ENCODE measurements at regions not wholly inside any gene's neighbourhood (a gene's known extent, or its start where the extent isn't known, plus 50 kb on each side); places are given as distances from the start of the nearest gene placed in this dataset.
"Not testable (repeated sequence)": the region's sequence is repeated elsewhere in the genome, so short reads cannot be mapped to it uniquely, and the experiment has no call there.

DNA sequence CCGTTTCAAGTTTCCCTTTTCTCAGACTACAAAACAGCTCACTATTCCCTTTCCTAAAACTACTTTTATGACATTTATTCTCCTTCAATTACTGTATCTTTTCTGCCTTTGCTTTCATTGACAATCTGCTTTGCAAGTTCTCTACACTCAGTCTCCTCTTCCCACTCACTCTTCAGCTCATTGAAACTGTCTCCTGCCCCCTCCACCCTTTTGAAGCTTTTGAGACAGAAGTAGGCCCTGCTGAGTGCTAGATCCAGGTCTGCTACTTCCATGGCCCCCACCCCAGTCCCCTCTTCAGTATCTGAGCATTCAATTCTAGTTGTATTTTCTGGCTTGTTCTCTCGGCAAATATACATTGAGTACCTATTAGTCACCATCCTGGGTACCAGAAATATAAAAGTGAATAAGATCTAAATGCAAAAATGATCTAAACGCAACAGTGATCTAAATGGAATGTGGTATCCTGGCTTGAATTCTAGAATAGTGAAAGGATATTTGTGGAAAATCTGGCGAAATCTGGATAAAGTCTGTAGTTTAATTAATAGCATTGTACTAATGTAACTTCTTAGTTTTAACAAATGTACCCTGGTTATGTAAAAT lies 58.4 kb downstream of the OR2K2 start:
- ATAC-seq = peak; percentile 40; the same call in 2 of the 3 replicates

GRCh38 chr9:111271047-111271446 lies 59.0 kb downstream of the OR2K2 start:
- TF ChIP-seq ZNF565 (CRISPR knock-in tag; conservative IDR thresholded peaks at IDR 0.05; ENCODE audit: low read depth) (no peak), RARB (CRISPR knock-in tag; IDR thresholded peaks at IDR 0.05) (no peak), ZNF70 (CRISPR knock-in tag; IDR thresholded peaks at IDR 0.05) (peak; percentile 42; the same call in 1 of the 2 replicates), CREB5 (CRISPR knock-in tag; IDR thresholded peaks at IDR 0.05; ENCODE audit: low read depth) (peak; percentile 94; the same call in 1 of the 2 replicates), CSRNP3 (CRISPR knock-in tag; IDR thresholded peaks at IDR 0.05) (no peak), BACH2 (CRISPR knock-in tag; IDR thresholded peaks at IDR 0.05; ENCODE audit: borderline replicate concordance) (no peak), ESRRG (CRISPR knock-in tag; IDR thresholded peaks at IDR 0.05) (no peak), ZC3H10 (CRISPR knock-in tag; IDR thresholded peaks at IDR 0.05) (no peak), ARNTL (CRISPR knock-in tag; IDR thresholded peaks at IDR 0.05; ENCODE audit: borderline replicate concordance, low read depth) (no peak), GLIS3 (CRISPR knock-in tag; IDR thresholded peaks at IDR 0.05) (peak; percentile 11; the same call in 1 of the 2 replicates), ZNF8 (CRISPR knock-in tag; IDR thresholded peaks at IDR 0.05) (0 out of 2 replicates have a peak, but pooled peaks have one; percentile 52), CSDC2 (CRISPR knock-in tag; IDR thresholded peaks at IDR 0.05) (no peak), TCF4 (CRISPR knock-in tag; IDR thresholded peaks at IDR 0.05; ENCODE audit: borderline replicate concordance) (peak; percentile 53; the same call in 1 of the 2 replicates), PPARA (CRISPR knock-in tag; IDR thresholded peaks at IDR 0.05; ENCODE audit: borderline replicate concordance) (no peak), ZFP30 (CRISPR knock-in tag; IDR thresholded peaks at IDR 0.05) (no peak), OSR1 (CRISPR knock-in tag; IDR thresholded peaks at IDR 0.05) (no peak), ISL1 (CRISPR knock-in tag; IDR thresholded peaks at IDR 0.05) (peak; percentile 89), ZFP3 (CRISPR knock-in tag; IDR thresholded peaks at IDR 0.05) (no peak), TOX (CRISPR knock-in tag; IDR thresholded peaks at IDR 0.05; ENCODE audit: borderline replicate concordance) (no peak), SNAI2 (CRISPR knock-in tag; IDR thresholded peaks at IDR 0.05) (no peak)
- TF ChIP-seq, protein P1, sequence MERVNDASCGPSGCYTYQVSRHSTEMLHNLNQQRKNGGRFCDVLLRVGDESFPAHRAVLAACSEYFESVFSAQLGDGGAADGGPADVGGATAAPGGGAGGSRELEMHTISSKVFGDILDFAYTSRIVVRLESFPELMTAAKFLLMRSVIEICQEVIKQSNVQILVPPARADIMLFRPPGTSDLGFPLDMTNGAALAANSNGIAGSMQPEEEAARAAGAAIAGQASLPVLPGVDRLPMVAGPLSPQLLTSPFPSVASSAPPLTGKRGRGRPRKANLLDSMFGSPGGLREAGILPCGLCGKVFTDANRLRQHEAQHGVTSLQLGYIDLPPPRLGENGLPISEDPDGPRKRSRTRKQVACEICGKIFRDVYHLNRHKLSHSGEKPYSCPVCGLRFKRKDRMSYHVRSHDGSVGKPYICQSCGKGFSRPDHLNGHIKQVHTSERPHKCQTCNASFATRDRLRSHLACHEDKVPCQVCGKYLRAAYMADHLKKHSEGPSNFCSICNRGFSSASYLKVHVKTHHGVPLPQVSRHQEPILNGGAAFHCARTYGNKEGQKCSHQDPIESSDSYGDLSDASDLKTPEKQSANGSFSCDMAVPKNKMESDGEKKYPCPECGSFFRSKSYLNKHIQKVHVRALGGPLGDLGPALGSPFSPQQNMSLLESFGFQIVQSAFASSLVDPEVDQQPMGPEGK (CRISPR knock-in tag; IDR thresholded peaks at IDR 0.05; ENCODE audit: borderline replicate concordance) = no peak
- TF ChIP-seq, protein P2, sequence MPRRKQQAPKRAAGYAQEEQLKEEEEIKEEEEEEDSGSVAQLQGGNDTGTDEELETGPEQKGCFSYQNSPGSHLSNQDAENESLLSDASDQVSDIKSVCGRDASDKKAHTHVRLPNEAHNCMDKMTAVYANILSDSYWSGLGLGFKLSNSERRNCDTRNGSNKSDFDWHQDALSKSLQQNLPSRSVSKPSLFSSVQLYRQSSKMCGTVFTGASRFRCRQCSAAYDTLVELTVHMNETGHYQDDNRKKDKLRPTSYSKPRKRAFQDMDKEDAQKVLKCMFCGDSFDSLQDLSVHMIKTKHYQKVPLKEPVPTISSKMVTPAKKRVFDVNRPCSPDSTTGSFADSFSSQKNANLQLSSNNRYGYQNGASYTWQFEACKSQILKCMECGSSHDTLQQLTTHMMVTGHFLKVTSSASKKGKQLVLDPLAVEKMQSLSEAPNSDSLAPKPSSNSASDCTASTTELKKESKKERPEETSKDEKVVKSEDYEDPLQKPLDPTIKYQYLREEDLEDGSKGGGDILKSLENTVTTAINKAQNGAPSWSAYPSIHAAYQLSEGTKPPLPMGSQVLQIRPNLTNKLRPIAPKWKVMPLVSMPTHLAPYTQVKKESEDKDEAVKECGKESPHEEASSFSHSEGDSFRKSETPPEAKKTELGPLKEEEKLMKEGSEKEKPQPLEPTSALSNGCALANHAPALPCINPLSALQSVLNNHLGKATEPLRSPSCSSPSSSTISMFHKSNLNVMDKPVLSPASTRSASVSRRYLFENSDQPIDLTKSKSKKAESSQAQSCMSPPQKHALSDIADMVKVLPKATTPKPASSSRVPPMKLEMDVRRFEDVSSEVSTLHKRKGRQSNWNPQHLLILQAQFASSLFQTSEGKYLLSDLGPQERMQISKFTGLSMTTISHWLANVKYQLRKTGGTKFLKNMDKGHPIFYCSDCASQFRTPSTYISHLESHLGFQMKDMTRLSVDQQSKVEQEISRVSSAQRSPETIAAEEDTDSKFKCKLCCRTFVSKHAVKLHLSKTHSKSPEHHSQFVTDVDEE (CRISPR knock-in tag; IDR thresholded peaks at IDR 0.05) = no peak
- TF ChIP-seq, protein P3, sequence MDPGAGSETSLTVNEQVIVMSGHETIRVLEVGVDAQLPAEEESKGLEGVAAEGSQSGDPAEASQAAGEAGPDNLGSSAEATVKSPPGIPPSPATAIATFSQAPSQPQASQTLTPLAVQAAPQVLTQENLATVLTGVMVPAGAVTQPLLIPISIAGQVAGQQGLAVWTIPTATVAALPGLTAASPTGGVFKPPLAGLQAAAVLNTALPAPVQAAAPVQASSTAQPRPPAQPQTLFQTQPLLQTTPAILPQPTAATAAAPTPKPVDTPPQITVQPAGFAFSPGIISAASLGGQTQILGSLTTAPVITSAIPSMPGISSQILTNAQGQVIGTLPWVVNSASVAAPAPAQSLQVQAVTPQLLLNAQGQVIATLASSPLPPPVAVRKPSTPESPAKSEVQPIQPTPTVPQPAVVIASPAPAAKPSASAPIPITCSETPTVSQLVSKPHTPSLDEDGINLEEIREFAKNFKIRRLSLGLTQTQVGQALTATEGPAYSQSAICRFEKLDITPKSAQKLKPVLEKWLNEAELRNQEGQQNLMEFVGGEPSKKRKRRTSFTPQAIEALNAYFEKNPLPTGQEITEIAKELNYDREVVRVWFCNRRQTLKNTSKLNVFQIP (CRISPR knock-in tag; IDR thresholded peaks at IDR 0.05; ENCODE audit: borderline replicate concordance, low read depth) = no peak
- ATAC-seq = peak; percentile 40; the same call in 1 of the 3 replicates

More for the DNA sequence above, 58.4 kb downstream of the OR2K2 start:
- TF ChIP-seq RARB (CRISPR knock-in tag; IDR thresholded peaks at IDR 0.05) (no peak), TCF4 (CRISPR knock-in tag; IDR thresholded peaks at IDR 0.05; ENCODE audit: borderline replicate concordance) (no peak), TOX (CRISPR knock-in tag; IDR thresholded peaks at IDR 0.05; ENCODE audit: borderline replicate concordance) (no peak), CSDC2 (CRISPR knock-in tag; IDR thresholded peaks at IDR 0.05) (no peak), ZNF70 (CRISPR knock-in tag; IDR thresholded peaks at IDR 0.05) (no peak), GLIS3 (CRISPR knock-in tag; IDR thresholded peaks at IDR 0.05) (no peak)
- TF ChIP-seq, protein P1 (CRISPR knock-in tag; IDR thresholded peaks at IDR 0.05; ENCODE audit: borderline replicate concordance) = no peak

DNA sequence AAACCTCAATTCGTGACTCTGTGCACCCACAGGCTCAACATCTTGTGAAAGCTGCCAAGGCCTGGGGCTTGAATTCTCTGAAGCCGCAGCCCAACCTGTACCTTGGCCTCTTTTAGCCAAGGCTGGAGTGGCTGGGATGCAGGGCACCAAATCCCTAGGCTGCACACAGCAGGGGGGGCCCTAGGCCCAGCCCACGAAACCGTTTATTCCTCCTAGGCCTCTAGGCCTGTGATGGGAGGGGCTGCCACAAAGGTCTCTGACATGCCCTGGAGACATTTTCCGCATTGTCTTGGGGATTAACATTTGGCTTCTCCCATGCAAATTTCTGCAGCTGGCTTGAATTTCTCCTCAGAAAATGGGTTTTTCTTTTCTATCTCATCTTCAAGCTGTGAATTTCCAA lies 64.0 kb downstream of the OR2K2 start:
- ATAC-seq = not testable (repeated sequence)

Measured in SK-N-SH treated with all-trans-retinoic acid at 6 μM for 48 hours (cell line).